Stimulated activated naive CD4-positive, alpha-beta T cell (primary cell): ENCODE measurements at regions not wholly inside any gene's neighbourhood (a gene's known extent, or its start where the extent isn't known, plus 50 kb on each side); places are given as distances from the start of the nearest gene placed in this dataset.

Experiments
- DNase-seq, 6 experiments: peaks; one replicate each; lab custom pipeline; 2025; lab: John Stamatoyannopoulos, UW

GRCh38 chr13:79267560-79267959, 138.5 kb downstream of the RBM26 start:
- no peak for DNase-seq

- DNase-seq: no peak
Measured at GRCh38 chr13:79258489-79258888, 147.6 kb downstream of the RBM26 start.

GRCh38 chr13:79246578-79246949, 159.5 kb downstream of the RBM26 start:
- no peak for DNase-seq

GRCh38 chr13:79245937-79246577, 160.0 kb downstream of the RBM26 start:
- DNase-seq: no peak

DNA sequence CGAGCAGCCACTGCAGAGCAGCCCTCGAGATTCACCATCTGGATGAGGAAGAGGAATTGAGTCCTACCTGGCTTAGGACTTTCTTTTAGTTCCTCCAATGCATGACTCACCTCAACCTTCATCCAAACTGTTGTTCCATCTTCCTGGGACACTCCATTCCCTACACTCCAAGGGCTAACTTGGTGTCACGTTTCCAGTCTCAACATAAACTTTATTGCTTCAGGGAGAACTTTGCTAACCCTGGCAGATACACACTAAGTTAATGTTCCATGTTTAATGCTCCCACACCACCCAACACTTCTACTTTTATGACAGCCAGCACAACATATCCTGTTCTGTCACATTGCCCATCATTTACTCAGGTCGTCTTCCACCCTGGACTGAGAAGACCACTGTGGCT, 164.4 kb downstream of the RBM26 start:
- no peak for DNase-seq

GRCh38 chr13:79237981-79238380, 168.1 kb downstream of the RBM26 start:
- DNase-seq: no peak

GRCh38 chr13:79231887-79232286, 174.2 kb downstream of the RBM26 start:
- no peak for DNase-seq

GRCh38 chr13:79229761-79230160, 176.3 kb downstream of the RBM26 start:
- DNase-seq: no peak

GRCh38 chr13:79228972-79229371, 177.1 kb downstream of the RBM26 start:
- no peak for DNase-seq

DNA sequence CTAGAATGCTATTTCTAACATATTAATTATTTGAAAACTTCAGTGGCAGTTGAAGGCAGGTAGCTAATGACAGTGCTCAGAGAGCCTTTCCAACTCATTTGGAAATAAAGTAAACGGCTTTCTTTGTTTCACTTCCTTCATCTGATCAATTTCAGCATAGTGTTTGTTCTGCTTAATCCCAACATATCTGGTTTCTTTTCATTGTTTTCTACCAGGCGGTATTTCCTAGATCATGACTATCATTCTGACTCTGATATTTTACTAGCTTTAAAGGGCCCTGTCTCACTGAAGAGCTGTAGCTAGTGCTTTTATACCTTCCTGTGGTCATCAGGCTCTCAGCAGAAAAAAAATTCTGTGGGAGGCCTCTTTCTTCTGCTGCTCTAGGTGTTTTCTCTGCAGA, 178.6 kb downstream of the RBM26 start:
- DNase-seq: no peak

GRCh38 chr13:79226938-79227337, 179.1 kb downstream of the RBM26 start:
- no peak for DNase-seq

GRCh38 chr13:79226250-79226649, 179.8 kb downstream of the RBM26 start:
- DNase-seq: no peak

DNA sequence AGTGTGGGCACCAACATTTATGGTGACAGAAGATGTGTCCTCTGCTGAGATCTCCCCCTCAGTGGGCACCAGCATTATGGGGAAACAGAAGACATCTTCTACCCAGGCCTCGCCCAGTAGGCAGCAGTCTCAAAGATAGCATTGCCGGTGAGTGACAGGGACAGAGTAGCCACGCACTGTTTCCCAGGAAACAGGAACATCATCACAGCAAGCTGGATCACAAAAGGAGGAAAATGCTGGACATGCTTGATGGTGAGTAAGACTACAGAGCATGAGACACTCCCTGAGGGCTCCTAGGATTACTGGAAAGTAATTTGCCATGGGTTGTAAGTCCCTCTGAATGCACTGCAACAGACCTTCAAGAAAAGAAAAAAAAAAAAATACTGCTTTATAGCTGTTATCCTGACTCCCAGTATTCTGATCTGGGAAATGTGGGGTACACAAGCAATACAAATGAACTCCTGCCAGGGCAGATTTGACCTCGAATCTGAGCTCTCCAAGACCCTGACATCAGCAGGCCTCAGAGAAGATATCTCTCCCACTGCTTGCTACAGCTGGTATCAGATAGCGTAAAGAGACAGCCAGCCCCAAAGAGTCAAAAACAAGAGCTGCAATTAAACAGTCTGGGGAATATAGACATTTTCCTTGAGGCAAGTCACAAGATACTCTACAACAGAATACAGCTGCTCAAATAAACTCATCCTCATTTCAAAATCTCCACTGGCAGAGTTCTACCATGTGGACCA, 180.4 kb downstream of the RBM26 start:
- no peak for DNase-seq

DNA sequence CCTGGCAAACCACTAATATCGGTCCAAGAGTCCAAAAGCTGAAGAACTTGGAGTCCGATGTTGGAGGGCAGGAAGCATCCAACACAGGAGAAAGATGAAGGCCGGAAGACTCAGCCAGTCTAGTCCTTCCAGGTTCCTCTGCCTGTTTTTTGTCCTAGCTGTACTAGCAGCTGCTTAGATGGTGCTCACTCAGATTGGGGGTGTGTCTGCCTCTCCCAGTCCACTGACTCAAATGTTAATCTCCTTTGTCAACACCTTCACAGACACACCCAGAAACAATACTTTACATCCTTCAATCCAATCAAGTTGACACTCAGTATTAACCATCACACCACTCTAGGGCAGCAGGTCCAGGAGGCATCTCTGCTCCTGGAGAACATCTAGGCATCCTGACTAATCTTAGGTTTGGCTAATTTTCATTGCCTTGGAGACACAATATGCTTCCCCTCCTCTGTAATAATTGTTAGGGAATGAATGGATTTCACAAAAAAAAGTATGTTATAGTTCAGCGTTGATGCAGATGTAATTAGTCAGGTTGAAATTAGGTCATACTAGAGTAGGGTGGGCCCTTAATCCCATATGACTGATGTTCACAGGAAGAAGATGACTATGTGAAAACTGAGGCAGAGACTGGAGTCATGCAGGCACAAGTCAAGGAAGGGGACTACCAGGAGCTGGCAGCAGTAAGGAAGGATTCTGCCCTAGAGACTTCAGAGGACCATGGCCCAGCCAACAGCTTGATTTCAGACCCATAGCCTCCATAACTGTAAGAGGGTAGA, 183.4 kb downstream of the RBM26 start:
- no peak for DNase-seq

DNA sequence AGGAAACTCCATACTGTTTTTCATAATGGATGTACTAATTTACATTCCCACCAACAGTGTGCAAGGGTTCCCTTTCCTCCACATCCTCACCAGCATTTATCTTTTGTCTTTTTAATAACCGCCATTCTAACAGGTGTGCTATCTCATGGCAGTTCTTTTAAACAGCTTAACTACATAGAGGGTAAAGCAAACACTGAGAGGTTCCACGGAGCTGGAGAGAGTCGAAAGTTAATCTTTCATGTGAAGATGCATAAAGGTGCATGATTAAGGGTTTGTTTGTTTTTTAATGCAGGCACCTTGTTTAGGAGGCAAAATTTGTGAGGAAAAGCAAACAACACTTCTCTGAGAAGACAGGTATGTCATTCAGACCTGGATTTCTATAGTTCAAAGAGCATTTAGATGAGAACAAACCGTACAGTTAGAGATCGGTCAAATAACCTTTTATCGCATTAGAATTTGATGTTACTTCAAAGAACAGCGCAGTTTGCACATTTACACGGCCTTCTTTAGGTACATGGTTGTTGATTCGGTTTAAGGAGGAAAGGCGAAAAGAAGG, 193.9 kb downstream of the RBM26 start:
- DNase-seq: no peak

- DNase-seq: no peak
Measured at GRCh38 chr13:79211377-79211776, 194.7 kb downstream of the RBM26 start.

DNA sequence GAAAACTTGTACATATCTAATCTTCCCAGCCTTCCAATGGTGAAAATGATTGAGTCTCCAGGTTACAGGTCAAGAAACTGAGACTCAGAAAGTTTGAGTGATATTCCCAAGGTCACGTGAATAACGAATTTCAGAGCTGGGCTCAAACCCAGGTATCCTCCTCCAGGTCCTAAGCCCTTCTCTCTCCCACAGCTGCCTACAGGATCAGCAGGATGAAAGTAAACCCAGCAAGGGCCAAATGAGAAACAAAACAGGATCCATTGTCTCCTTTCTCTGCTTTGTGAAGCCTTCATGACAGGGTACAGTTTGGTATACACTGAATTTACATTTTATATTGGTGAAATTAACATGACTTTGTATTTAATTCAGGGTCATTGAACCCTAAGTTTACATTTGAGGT, 208.1 kb downstream of the RBM26 start:
- DNase-seq: no peak

DNA sequence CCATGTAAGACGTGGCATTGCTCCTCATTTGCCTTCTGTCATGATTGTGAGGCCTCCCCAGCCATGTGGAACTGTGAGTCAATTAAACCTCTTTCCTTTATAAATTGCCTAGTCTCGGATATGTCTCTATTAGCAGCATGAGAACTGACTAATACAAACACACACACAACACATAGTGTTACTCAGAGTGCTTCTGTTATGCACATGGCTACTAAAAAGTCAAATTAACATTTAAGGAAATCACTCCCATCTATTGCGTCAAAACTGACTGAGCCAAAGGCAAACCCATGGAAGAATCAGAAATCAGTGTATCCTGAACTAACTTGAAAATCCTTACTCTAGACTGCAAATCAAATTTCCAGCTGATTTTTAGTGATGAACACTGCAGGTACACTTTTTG, 209.2 kb downstream of the RBM26 start:
- no peak for DNase-seq

GRCh38 chr13:79196366-79196765, 209.7 kb downstream of the RBM26 start:
- no peak for DNase-seq

GRCh38 chr13:79194727-79195126, 211.3 kb downstream of the RBM26 start:
- DNase-seq: no peak

- peak in 3 of 6 experiments; percentile 12 to 52 (median 27) for DNase-seq
Measured at GRCh38 chr13:79194272-79194671, 211.8 kb downstream of the RBM26 start.

DNA sequence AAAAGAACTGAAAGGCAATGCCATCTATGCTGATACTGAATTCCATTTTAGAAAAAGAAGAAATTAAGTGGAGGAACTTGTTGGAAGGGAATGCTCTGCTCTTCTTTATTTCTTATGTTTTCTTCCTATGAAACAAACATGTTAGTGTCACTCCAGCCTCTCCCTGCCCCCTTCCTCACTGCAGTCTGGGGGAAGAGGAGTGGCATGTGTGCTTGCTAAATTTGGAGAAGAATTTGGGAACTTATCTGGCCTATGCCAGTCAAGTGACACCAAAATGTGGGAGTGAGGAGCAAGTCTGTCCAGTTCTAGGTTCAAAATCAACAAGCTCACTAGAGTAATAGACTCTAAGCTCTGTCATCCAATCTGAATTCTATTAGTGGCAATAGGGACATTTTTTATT, 214.6 kb downstream of the RBM26 start:
- no peak for DNase-seq

DNA sequence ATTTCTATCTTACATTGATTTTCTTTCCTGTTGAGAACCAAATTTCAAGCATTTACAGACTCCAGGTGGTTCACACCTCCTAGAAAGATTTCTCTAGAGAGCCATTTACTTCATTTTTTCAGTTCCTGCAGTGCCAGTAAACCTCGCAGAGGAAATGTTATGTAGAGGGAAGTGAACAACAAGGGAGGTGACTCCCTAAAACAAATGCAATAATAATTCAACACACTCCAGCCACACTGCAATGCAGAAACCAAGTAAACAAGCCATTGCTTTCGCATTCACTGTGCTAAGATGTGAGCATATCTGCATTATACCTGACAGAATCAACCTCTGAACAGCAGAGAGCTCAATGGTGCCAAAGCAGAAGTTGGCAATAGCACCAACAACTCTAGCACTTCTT, 215.1 kb downstream of the RBM26 start:
- no peak for DNase-seq
